Fibroblast of peridontal ligament (primary cell): ENCODE measurements at regions not wholly inside any gene's neighbourhood (a gene's known extent, or its start where the extent isn't known, plus 50 kb on each side); places are given as distances from the start of the nearest gene placed in this dataset.

Experiments
- DNase-seq: peaks from one replicate; pipeline ENCODE4 v3.0.0-alpha.2; 2010; ENCODE audit errors: extremely low read depth

GRCh38 chr5:4222821-4223220 is 627.2 kb downstream of the IRX1 start:
- DNase-seq: no peak

DNA sequence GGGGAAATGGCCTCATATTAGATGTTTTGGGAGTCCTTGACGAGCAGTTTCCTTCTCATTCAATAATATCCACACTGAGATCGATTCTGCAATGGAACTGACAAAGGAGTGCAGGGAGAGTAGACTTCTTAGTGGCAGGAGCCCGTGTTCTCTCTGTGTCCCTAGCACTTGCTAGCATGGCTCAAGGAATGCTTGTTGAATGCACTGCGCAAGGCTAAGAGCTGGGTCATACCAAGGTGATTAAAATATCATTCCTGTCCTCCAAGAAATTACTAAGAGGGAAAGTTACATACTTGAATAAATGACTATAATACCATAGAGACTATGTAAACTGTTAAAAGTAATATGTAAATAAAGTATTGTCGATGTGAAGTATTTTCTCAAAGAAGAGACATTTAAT is 630.1 kb downstream of the IRX1 start:
- DNase-seq: no peak

DNA sequence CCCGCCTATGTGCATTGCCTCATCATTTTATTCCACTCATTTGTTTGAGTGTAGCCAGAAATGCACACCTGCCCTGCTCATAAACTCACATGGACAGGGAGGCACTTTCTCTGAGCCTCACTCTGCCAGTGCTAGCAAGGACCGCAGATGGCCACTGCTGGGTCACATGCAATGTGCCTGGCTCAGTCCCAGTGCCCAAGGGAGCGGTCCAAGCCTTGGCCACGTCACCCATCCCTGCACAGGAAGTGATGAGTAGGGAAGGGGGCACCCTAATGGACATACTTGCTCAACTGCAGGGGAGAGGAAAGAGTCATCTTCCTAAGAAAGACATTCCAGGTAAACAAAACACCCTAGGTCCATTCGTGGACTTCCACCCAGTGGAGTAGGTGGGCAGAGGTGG is 630.9 kb downstream of the IRX1 start:
- no peak for DNase-seq

DNA sequence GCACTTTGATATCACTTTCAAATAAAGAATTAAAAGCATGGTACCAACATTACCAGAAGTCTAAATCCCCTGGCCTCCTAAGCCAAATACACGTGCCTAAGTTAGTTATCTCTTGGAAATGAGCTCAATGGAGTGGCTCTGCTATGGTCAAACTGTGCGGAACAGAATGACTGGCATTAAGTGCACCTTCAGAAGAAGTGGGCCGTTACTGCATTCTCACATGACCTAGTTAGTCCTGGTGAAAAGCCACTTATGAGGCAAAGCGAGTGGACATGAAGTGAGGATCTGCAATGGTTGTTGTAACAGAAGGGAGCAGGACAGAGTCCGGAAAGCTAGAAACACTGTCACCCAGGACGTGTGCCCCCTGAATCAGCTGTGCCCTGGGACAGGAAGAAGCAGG is 633.1 kb downstream of the IRX1 start:
- DNase-seq: no peak

DNA sequence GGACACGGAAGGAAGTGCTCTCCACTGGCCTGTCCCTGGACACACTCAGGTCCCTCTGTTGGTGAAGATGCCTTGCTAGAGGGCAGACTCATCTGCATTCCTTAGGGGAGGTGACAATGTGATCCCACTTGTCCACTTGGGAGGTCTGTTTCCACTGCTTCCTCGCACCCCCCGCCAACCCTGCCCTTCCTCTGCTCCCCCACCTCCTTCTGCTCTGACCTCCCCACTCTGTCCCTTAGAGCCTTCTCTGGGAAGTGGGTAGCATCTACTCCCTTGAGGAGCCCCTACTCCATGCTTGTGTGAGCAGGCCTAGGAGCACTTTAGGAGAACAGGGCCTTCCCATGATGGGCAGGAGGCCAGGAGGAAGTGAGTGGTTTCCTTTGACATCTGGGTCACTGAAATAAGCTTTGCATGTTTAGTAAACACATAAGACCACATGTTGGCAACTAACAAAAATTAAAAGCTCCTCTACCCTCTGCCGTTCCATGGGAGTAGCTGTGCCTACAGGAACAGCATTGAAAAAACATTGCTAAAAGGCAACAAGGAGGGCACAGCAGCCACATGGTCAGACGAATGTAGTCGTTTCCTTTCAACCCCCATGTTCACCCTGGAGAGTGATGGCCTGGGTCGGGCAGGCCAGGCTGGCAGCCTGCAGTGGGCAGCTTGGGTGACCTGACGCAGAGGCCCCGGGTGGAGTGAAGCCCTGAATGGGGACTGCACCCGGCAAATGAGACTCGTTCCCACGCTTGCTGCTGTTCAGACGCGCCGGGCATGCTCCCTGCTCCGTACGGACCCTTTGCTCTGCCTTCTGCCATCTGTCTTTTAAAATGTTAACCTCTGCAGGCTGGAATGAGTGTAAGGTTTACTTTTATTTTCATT is 634.0 kb downstream of the IRX1 start:
- no peak for DNase-seq

GRCh38 chr5:4230471-4230785 is 634.8 kb downstream of the IRX1 start:
- DNase-seq: no peak

DNA sequence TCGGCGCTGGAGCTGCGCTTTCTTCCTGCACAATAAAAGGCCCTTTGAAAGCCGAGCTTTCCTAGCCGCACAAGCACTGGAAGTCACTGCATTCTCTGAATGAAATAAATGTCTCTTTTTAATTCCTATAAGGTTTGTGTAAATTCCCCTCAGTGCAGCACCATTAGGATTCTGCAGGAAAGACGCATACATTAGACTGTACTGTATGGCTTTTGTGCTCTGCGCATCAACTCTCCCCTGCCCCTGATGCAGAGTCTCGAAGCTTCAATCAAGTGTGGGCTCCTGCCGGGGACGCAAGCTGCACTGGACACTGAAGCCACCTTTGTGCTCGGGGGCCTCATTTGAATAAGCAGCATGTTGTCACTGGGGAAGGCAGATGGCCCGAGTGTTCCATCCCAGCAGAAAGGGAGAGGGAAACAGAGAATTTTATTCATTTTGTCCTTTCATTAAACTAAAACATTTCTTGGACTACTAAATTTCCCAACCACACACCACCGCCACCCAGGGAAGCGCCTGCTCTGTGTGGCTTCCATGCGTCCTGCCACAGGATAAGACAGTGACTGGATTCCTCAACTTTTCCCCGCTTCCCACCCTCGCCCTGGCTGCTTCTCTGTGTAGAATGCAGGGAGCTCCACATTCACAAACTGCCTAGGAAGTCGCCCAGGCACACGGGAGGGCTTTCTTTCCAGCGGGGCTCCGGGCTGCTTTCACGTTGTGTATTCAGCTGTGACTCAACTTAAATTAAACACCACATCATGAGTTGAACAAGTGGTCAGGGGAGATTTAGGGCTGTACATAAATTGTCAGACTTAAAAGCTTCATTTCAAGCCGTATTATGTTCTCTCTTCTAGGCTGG is 635.4 kb downstream of the IRX1 start:
- no peak for DNase-seq

DNA sequence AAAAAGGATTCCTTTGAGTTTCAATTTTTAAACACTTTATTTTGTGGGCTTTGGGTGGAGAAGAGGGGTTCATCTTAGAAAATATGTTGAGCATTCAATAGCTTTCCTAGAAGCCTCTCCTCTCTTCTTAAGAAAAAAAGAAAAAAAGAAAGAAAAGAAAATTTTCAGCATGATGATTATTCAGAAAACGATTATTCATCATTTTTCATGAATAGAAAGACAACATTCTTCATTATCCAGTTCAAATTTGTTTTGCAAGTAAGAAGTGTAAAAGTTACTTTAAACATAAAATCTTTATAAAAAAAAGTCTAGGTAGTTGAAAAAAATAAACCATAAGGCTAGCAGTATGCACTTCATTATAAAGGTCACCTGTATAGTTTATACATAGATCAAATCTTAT is 636.5 kb downstream of the IRX1 start:
- no peak for DNase-seq

DNA sequence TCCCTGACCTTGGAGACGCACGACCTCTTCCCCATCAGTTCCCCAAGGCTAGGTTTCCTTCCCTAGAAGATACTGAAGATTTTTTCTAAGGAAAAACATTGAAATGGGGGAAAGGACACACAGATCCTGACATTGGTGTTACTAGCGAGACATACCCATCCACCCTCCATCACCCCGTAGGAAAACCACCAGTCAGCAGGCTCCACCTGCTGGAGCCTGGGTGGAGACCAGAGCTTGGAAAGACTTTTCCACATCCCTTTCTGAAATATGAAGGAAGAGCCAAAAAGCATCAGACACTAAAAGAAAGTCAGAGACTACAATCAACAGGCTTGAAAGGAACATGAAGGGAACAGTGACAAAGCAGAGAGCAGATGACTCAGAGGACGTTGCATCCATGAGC is 638.0 kb downstream of the IRX1 start:
- no peak for DNase-seq

DNA sequence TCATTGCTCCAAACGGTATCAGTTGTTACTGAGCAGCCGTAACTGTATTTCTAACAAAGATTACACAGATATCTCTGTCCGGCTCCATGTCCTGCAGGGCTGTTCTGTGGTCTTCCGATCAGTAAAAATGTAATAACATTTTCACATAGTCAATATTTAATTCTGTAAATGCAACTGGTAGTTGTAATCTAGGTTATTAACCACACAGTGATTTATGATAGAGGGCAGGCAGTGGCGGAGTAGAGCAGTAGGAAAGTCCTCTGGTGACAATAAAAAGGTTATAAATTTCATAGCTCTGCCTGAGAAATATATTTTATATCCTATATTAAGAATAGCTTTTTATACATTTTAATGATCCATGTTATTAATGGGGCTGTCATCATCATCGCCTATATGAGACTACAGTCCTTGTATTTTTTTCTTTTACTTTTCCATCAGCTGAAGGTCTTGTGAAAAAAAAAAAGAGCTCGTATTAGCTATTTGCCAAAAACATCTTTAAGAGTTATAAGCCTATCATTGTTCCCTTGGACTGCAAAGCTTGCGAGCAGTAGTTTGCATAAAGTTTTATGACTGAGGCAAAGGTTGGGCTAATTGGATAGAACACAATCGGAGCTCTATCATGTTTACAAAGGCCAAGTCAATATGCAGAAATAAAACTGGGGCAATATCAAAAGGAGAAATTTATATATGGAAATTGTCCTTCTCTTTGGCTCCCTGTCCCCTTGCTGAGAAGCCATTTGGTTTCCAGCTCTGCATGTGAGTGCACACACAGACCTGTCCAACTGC is 648.0 kb downstream of the IRX1 start:
- no peak for DNase-seq

DNA sequence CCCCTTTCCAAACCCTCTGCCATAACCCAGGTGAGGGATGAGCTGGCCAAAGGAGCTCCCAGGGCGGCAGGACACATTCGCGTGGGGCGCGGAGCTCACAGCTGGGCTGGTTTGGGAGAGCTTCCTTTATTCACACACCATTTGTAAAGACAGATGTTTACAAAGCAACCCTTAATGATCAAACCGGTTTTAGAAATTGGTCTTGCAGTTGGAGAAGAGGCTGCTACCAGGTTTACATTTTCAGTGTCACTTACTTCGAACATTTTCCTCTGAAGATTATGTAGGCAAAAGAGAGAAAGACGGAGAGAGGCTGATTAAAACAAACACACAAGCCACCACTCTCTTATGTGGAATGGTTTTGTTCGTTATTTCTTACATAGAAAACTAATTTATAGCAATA is 648.7 kb downstream of the IRX1 start:
- DNase-seq: no peak

GRCh38 chr5:4245076-4245475 is 649.4 kb downstream of the IRX1 start:
- no peak for DNase-seq

GRCh38 chr5:4245511-4245910 is 649.9 kb downstream of the IRX1 start:
- no peak for DNase-seq

GRCh38 chr5:4246447-4246846 is 650.8 kb downstream of the IRX1 start:
- no peak for DNase-seq

GRCh38 chr5:4250254-4250653 is 654.6 kb downstream of the IRX1 start:
- DNase-seq: no peak

GRCh38 chr5:4252385-4252784 is 656.8 kb downstream of the IRX1 start:
- no peak for DNase-seq

DNA sequence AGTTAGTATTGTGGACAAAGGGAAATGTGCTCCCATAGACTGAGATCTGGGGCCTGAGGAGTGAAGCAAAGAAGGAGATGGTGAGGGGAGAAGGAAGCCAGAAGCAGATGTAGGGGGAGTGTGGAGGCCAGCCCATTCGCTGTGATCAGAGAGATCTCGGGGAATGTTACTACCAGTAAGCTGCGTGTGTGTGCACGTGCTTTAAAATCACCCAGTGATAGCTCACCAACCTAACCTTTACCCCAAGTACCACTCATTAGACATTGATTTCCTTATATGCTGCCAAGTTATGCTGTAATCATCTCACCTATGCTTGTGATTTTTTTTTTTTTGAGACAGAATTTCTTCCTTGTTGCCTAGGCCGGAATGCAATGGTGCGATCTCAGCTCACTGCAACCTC is 659.1 kb downstream of the IRX1 start:
- DNase-seq: no peak

DNA sequence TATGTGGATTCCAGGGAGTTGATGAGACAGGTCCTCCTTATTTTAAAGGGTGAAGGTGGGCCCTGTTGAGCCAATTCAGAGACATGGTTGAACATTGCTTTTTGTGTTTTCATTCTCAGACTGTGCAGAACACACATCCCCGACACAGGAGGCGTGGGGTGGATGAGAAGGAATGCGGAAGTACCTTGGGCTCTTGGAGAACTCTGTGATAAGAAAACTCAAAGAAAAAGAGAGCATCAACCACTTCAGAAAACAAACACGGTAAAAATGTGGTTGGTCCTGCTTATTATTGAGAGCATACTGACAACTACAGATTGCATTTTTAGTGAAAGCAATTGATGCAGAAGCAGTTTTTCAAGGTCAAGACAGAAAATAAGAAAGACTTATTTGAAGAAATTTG is 659.8 kb downstream of the IRX1 start:
- no peak for DNase-seq

- DNase-seq: no peak
These were observed 662.5 kb downstream of the IRX1 start for GRCh38 chr5:4258170-4258569.

DNA sequence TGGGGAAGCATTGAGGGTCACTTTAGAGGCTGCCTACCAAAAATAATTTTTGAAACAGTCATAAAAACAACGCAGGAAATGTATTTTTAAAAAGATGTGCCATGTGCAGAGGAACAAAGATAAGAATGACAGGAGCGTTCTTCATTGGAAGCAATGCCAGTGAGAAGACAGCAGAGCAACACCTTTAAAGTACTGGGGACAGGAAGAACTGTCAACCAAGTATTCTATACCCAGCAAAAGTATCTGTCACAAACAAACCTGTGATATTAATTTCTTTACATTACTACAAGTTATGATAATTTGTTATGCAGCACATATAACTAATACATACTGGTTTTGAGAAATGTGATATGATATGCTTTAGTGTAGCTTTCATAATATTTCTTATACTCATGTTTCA is 675.6 kb downstream of the IRX1 start:
- DNase-seq: no peak

DNA sequence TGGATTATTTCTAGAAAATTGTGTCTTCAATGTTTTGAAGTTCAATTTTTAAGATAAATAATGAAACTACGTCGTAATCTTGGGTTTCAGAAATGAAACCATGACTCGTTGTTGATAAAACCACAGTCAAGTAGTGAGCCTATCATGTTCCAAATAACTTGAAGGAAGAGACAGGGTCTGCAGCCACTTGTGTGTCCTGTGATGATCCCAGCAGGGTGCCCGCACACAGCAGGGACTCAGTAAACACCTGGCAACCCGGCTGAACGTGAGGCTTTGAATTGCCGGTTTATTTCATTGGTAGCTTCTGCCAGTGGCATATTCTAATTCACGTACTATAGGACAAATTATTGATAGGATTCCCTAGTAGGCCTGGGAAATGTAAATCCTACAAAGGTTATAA is 679.6 kb downstream of the IRX1 start:
- no peak for DNase-seq

DNA sequence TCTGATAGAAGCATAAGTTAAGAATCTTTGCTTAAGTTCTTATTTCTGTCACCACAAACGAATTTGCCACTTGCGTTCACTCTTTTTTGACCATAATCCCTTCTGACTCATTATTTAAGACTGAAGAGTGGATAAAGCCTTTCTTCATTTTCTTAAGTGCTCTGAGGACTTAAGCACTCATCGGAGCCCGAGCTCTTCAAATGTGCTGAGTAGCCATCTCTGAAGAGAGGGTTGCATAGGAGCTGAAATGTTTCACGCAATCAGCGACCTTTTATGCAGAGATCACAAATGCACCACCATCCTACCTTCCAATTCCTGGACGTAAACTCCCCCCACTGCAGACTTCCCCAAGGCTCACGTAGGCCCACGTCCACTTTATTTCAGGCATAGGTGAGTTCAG is 699.2 kb downstream of the IRX1 start:
- no peak for DNase-seq
